HL-60 (cell line): ENCODE measurements at regions not wholly inside any gene's neighbourhood (a gene's known extent, or its start where the extent isn't known, plus 50 kb on each side); places are given as distances from the start of the nearest gene placed in this dataset.

Experiments used
- CTCF ChIP-seq: IDR thresholded peaks from one replicate; pipeline ENCODE4 v1.5.1; 2011; ENCODE audit warnings: low read length, control low read depth, inconsistent platforms; ENCODE audit not compliant: insufficient read depth
- GABPA ChIP-seq: IDR thresholded peaks from 2 replicates; pipeline ENCODE4 v1.6.1; 2012; ENCODE audit warnings: low read depth
- POLR2AphosphoS5 ChIP-seq: IDR thresholded peaks from 2 replicates; pipeline ENCODE4 v1.6.1; 2012; ENCODE audit warnings: low read depth
- SPI1 ChIP-seq: IDR thresholded peaks from 2 replicates; pipeline ENCODE4 v1.6.1; 2012; ENCODE audit warnings: low read depth, mild to moderate bottlenecking, borderline replicate concordance
- TF ChIP-seq, protein P1 (sequence below): IDR thresholded peaks from 2 replicates; pipeline ENCODE4 v1.6.1; 2012; ENCODE audit warnings: low read depth; ENCODE audit not compliant: insufficient replicate concordance

DNA sequence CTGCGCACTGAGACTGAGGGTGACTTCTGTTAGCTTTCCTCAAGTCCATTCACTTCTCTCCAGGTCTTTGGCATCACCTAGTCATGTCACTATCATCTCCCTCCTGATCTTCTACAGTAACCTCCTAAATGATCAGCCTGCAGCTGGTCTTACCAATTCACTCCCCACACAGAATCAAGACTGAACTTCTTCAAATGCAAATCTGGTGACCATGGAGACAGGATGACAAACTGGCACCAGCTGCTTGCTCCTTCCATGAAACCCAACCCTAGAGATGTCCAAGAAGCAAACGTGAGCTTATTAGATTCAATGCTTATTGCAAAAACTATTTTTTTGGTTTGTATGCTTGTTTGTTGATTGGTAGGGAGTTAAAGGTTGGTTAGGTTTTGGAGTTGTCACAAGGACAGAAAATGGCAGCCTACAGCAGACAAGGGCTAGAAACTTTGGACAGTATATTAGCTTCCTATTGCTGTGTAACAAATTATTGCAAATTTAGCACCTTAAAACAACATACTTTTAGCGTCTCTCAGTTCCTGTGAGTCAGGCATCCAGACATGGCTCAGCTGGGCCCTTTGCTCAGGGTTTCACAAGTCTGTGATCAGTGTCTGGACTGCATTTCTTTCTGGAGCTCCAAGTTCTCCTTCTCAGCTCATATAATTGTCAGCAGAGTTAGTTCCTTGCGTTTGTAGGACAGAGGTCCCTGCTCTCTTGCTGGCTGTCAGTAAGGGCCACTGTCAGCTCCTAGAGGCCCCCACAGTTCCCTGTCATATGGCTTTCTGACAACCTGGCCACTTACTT, 53.3 kb upstream of the GJA8 start:
- no peak for TF ChIP-seq CTCF
- TF ChIP-seq GABPA = no peak
- TF ChIP-seq, protein P1, sequence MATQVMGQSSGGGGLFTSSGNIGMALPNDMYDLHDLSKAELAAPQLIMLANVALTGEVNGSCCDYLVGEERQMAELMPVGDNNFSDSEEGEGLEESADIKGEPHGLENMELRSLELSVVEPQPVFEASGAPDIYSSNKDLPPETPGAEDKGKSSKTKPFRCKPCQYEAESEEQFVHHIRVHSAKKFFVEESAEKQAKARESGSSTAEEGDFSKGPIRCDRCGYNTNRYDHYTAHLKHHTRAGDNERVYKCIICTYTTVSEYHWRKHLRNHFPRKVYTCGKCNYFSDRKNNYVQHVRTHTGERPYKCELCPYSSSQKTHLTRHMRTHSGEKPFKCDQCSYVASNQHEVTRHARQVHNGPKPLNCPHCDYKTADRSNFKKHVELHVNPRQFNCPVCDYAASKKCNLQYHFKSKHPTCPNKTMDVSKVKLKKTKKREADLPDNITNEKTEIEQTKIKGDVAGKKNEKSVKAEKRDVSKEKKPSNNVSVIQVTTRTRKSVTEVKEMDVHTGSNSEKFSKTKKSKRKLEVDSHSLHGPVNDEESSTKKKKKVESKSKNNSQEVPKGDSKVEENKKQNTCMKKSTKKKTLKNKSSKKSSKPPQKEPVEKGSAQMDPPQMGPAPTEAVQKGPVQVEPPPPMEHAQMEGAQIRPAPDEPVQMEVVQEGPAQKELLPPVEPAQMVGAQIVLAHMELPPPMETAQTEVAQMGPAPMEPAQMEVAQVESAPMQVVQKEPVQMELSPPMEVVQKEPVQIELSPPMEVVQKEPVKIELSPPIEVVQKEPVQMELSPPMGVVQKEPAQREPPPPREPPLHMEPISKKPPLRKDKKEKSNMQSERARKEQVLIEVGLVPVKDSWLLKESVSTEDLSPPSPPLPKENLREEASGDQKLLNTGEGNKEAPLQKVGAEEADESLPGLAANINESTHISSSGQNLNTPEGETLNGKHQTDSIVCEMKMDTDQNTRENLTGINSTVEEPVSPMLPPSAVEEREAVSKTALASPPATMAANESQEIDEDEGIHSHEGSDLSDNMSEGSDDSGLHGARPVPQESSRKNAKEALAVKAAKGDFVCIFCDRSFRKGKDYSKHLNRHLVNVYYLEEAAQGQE = no peak
- TF ChIP-seq POLR2AphosphoS5 = no peak
- no peak for TF ChIP-seq SPI1
